ENCODE measurements at regions not wholly inside any gene's neighbourhood (a gene's known extent, or its start where the extent isn't known, plus 50 kb on each side); places are given as distances from the start of the nearest gene placed in this dataset.

GRCh38 chr21:16708101-16708835 is 804.6 kb upstream of the CXADR start:
- no peak for DNase-seq

GRCh38 chr21:16709866-16710550 is 802.8 kb upstream of the CXADR start:
- DNase-seq = no peak

- no peak for DNase-seq
These were observed 801.1 kb upstream of the CXADR start for GRCh38 chr21:16711757-16712156.

GRCh38 chr21:16713331-16714117 is 799.3 kb upstream of the CXADR start:
- no peak for DNase-seq

GRCh38 chr21:16740511-16740910 is 772.3 kb upstream of the CXADR start:
- DNase-seq = no peak

GRCh38 chr21:16741141-16741665 is 771.6 kb upstream of the CXADR start:
- no peak for DNase-seq

- no peak for DNase-seq
These were observed 770.7 kb upstream of the CXADR start for GRCh38 chr21:16742131-16742641.

- no peak for DNase-seq
These were observed 770.1 kb upstream of the CXADR start for GRCh38 chr21:16742741-16743140.

- DNase-seq = no peak
These were observed 769.5 kb upstream of the CXADR start for GRCh38 chr21:16743317-16743716.

- DNase-seq = no peak
These were observed 761.9 kb upstream of the CXADR start for GRCh38 chr21:16750926-16751325.

- no peak for DNase-seq
These were observed 761.0 kb upstream of the CXADR start for GRCh38 chr21:16751695-16752474.

- DNase-seq = no peak
These were observed 760.4 kb upstream of the CXADR start for GRCh38 chr21:16752475-16752857.

GRCh38 chr21:16755061-16755460 is 757.8 kb upstream of the CXADR start:
- DNase-seq = no peak

GRCh38 chr21:16767201-16767600 is 745.6 kb upstream of the CXADR start:
- no peak for DNase-seq

GRCh38 chr21:16768096-16768495 is 744.7 kb upstream of the CXADR start:
- no peak for DNase-seq

GRCh38 chr21:16770266-16770665 is 742.6 kb upstream of the CXADR start:
- DNase-seq = no peak

GRCh38 chr21:16773206-16773605 is 739.6 kb upstream of the CXADR start:
- DNase-seq = no peak

- DNase-seq = no peak
These were observed 737.8 kb upstream of the CXADR start for GRCh38 chr21:16775076-16775475.

- DNase-seq = no peak
These were observed 735.7 kb upstream of the CXADR start for GRCh38 chr21:16777041-16777720.

GRCh38 chr21:16788584-16788983 is 724.3 kb upstream of the CXADR start:
- no peak for DNase-seq

GRCh38 chr21:16789636-16790035 is 723.2 kb upstream of the CXADR start:
- DNase-seq = no peak

- no peak for DNase-seq
These were observed 720.7 kb upstream of the CXADR start for GRCh38 chr21:16792101-16792500.
